ENCODE measurements at regions not wholly inside any gene's neighbourhood (a gene's known extent, or its start where the extent isn't known, plus 50 kb on each side); places are given as distances from the start of the nearest gene placed in this dataset.
"Not testable (repeated sequence)": the region's sequence is repeated elsewhere in the genome, so short reads cannot be mapped to it uniquely, and the experiment has no call there.

GRCh38 chr9:78685471-78685870, 388.5 kb downstream of the PSAT1 start:
- H3K9me3 Mint-ChIP-seq, result peaks cover 4 to 6% of the 10 kb centered on the region in 2 donors
- no peaks in the 10 kb centered on the region for H3K36me3 Mint-ChIP-seq
- no peak overlapping the region for H3K27ac Mint-ChIP-seq
- no peak for ATAC-seq
- no peak for DNase-seq (ENCODE audit: low spot score in 2 of 2)

DNA sequence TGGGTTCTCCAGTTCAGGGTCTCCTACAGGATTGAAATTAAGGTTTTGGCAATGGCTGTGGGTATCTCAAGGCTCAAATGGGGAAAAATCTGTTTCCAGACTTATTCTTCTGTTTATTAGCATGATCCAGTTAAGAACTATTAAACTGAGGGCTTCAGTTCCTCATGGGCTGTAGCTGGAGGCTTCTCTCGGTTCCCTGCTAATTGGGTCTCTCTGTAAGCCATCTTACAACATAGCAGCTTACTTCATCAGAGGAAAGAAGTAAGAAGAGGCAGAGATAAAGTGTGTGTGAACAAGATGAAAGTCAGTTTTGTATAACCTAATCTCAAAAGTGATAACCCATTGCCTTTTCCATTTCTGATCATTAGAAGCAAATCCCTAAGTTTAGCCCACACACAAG, 391.9 kb downstream of the PSAT1 start:
- ATAC-seq (no peak), DNase-seq (ENCODE audit: low spot score in 2 of 2) (no peak)
- H3K36me3 Mint-ChIP-seq, result peaks cover 0 to 7% of the 10 kb centered on the region in 2 donors
- no peak overlapping the region for H3K27ac Mint-ChIP-seq
- peaks cover 10 to 17% of the 10 kb centered on the region in 2 donors for H3K9me3 Mint-ChIP-seq

DNA sequence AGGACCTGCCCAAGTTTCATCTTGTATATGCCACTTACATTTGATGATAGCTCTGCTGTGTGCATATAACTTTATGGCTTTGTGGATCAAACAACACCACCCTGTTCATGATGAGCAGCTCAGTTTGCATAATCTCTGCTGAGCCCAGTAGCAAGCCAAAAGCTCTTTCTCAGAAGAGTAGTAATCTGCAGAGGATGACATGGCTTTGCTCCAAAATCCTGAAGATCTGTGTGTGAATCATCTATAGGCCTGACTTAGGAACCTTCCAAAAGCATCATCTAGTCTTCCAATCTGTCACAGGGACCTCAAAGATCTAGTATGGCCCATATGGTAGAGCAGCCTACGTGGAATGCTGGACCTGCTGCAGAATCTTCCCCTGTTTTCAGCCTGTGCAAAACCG, 394.6 kb downstream of the PSAT1 start:
- H3K9me3 Mint-ChIP-seq, result peaks cover 6 to 17% of the 10 kb centered on the region in 2 donors
- H3K36me3 Mint-ChIP-seq, result peaks cover 0 to 7% of the 10 kb centered on the region in 2 donors
- ATAC-seq, result no peak
- no peak for DNase-seq (ENCODE audit: low spot score in 2 of 2)
- no peak overlapping the region for H3K27ac Mint-ChIP-seq

GRCh38 chr9:78692871-78693270, 395.9 kb downstream of the PSAT1 start:
- Mint-ChIP-seq H3K36me3 (peaks cover 0 to 7% of the 10 kb centered on the region in 2 donors), H3K9me3 (peaks cover 6 to 17% of the 10 kb centered on the region in 2 donors), H3K27ac (no peak overlapping the region)
- ATAC-seq (no peak), DNase-seq (ENCODE audit: low spot score in 2 of 2) (no peak)

GRCh38 chr9:78694974-78695373, 398.0 kb downstream of the PSAT1 start:
- no peak for ATAC-seq
- Mint-ChIP-seq H3K9me3 (peaks cover 6 to 11% of the 10 kb centered on the region in 2 donors), H3K36me3 (peaks cover 0 to 7% of the 10 kb centered on the region in 2 donors), H3K27ac (no peak overlapping the region)
- no peak for DNase-seq (ENCODE audit: low spot score in 2 of 2)

- no peak for ATAC-seq
- H3K36me3 Mint-ChIP-seq, result peaks cover 0 to 7% of the 10 kb centered on the region in 2 donors
These were observed 398.6 kb downstream of the PSAT1 start for GRCh38 chr9:78695519-78695918.

DNA sequence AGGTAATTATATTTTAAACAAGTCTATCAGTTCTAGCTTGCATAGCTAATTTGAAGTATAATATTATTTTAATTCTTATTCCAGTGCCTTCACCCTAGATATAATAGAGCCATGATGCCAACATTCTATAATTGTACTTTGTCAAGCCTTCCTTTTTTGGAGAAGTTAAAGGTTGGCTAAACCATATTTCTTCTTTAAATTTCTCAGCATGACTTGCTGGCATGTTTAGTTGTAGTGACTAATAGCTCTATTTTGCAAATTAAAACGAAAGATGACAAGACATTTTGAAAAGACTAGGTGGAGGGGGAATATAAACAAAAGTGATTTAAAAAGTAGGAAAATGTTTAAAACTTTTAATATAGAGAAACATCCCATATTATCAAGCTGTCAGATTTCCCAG, 400.7 kb downstream of the PSAT1 start:
- Mint-ChIP-seq H3K36me3 (peaks cover 0 to 7% of the 10 kb centered on the region in 2 donors), H3K9me3 (peaks cover 6% of the 10 kb centered on the region in 2 donors), H3K27ac (no peak overlapping the region)
- ATAC-seq (no peak), DNase-seq (ENCODE audit: low spot score in 2 of 2) (no peak)

More at GRCh38 chr9:78695519-78695918, 398.6 kb downstream of the PSAT1 start:
- H3K27ac Mint-ChIP-seq, result no peak overlapping the region
- DNase-seq (ENCODE audit: low spot score in 2 of 2), result no peak
- H3K9me3 Mint-ChIP-seq, result peaks cover 6 to 10% of the 10 kb centered on the region in 2 donors

DNA sequence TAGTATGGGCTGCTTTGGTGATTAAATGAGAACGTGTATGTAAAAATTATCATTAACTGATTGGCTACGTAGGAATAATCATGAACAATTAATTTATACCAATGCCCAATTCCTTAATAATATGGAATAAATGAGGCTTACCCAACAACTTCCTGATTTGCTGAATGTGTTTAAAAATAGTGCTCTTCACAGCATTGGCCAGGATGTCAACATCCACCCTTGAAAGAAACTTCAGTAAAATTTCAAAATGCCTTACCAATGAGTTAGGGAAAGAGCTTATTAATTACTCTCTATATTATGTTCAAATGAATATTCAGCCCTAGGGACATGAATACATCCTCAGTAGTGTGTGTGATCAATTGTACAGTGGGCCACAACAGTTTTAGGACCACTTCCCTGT, 401.4 kb downstream of the PSAT1 start:
- H3K36me3 Mint-ChIP-seq, result no peaks in the 10 kb centered on the region
- DNase-seq (ENCODE audit: low spot score in 2 of 2) (no peak), ATAC-seq (no peak)
- H3K27ac Mint-ChIP-seq, result no peak overlapping the region
- no peaks in the 10 kb centered on the region for H3K9me3 Mint-ChIP-seq

DNA sequence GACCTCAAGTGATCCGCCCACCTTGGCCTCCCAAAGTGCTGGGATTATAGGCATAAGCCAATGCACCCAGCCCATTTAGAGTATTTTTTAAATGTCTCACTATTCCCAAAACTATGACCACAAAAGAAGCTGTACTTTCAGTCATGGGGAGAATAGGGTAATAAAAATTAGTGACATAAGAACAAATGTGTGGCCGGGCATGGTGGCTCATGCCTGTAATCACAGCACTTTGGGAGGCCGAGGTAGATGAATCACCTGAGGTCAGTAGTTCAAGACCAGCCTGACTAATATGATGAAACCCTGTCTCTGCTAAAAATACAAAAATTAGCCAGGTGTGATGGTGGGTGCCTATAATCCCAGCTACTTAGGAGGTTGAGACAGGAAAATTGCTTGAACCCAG, 402.3 kb downstream of the PSAT1 start:
- not testable (repeated sequence) for H3K36me3 Mint-ChIP-seq; DNase-seq (ENCODE audit: low spot score in 2 of 2); ATAC-seq; H3K27ac Mint-ChIP-seq; H3K9me3 Mint-ChIP-seq

GRCh38 chr9:78704153-78704552, 407.2 kb downstream of the PSAT1 start:
- H3K36me3 Mint-ChIP-seq; H3K9me3 Mint-ChIP-seq; DNase-seq (ENCODE audit: low spot score in 2 of 2); H3K27ac Mint-ChIP-seq; ATAC-seq: not testable (repeated sequence)

GRCh38 chr9:78707080-78707479, 410.2 kb downstream of the PSAT1 start:
- Mint-ChIP-seq H3K9me3 (no peaks in the 10 kb centered on the region), H3K27ac (no peak overlapping the region), H3K36me3 (no peaks in the 10 kb centered on the region)
- DNase-seq (ENCODE audit: low spot score in 2 of 2) (no peak), ATAC-seq (no peak)

DNA sequence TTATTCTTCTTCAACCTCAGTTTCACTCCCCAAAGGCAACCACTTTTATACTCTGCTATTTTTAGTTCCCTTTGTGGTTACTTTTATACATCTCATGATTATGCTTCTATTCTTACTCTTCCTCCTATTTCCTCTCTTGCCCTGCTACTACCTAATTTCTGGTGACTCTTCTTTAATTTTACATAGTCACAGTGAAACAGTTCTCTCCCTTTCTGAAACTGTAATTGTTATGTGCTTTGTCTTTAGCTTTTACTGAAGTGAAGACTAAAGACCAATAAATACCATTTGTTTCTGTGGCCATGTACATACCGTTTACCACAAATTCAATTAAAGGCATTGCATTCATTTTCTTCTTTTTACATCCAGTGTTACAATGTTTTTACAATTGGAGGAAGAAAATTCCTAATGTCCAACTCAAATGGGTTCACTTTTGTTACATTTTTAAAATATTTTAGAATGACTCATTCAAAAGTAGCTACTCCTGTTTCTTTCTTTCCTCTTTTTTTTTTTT, 410.6 kb downstream of the PSAT1 start:
- no peak for DNase-seq (ENCODE audit: low spot score in 2 of 2)
- peak in 1 of 2 donors; percentile 24 for ATAC-seq
- Mint-ChIP-seq H3K9me3 (no peaks in the 10 kb centered on the region), H3K36me3 (no peaks in the 10 kb centered on the region), H3K27ac (no peak overlapping the region)

DNA sequence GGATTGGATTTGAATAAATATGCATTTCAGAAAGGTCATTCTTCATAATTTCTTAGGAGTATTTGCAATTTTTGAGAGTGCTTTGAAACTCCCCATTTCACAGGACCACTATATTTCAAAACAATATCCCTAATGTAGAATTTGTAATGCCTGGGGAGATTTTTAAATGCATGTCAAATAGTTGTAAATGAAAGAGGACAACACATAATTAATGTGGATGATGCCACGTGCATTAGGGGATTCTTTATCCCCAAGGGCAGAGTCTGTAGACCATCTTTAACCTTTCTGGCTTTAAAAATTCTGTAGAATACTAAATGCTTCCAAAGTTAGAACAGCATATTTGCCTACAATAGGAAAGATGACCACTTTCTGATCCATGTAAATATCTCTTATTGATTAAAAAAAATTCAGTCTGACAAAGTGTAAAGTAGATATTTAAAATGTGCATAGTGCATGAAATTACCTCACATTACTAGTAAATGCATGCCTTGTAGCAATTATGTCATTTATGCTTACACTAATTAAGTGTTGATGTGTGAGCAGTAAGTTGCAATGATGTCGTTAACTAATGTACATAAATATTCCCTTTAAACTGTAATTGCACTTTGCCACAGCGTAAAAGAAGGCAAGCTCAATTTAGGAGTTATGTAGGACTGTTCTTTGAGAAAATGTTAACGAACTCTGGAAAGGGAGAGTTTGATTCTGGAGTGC, 416.1 kb downstream of the PSAT1 start:
- no peak for DNase-seq (ENCODE audit: low spot score in 2 of 2)
- Mint-ChIP-seq H3K27ac (no peak overlapping the region), H3K36me3 (no peaks in the 10 kb centered on the region), H3K9me3 (no peaks in the 10 kb centered on the region)
- no peak for ATAC-seq

- Mint-ChIP-seq H3K9me3 (peaks cover 0 to 3% of the 10 kb centered on the region in 2 donors), H3K36me3 (no peaks in the 10 kb centered on the region), H3K27ac (no peak overlapping the region)
- DNase-seq (ENCODE audit: low spot score in 2 of 2) (no peak), ATAC-seq (no peak)
These were observed 416.9 kb downstream of the PSAT1 start for GRCh38 chr9:78713614-78714405.

- no peak for ATAC-seq
- DNase-seq (ENCODE audit: low spot score in 2 of 2), result no peak
- H3K27ac Mint-ChIP-seq, result no peak overlapping the region
- H3K36me3 Mint-ChIP-seq, result no peaks in the 10 kb centered on the region
- H3K9me3 Mint-ChIP-seq, result peaks cover 0 to 3% of the 10 kb centered on the region in 2 donors
These were observed 417.7 kb downstream of the PSAT1 start for GRCh38 chr9:78714576-78714975.

- H3K9me3 Mint-ChIP-seq; H3K27ac Mint-ChIP-seq; DNase-seq (ENCODE audit: low spot score in 2 of 2); ATAC-seq; H3K36me3 Mint-ChIP-seq: not testable (repeated sequence)
These were observed 422.1 kb downstream of the PSAT1 start for GRCh38 chr9:78719029-78719428.

DNA sequence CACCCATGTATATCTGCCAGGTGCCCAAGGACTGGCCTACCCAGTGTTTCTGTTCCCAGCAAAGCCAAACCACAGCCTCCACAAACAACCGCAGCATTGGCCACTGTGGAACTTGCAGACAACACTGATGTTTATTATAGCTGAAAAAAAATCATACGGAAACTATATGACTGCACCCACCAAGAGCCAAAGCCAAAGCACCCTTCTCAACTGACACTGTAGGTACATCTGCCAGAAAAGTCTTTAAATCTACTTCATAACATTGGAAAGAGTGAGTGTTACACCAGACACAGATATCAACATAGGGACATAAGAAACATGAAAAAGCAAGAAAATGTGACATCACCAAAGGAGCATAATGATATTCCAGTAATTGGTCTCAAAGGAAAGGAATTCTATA, 428.0 kb downstream of the PSAT1 start:
- DNase-seq (ENCODE audit: low spot score in 2 of 2) (no peak), ATAC-seq (no peak)
- Mint-ChIP-seq H3K27ac (no peak overlapping the region), H3K36me3 (no peaks in the 10 kb centered on the region), H3K9me3 (peaks cover 9 to 15% of the 10 kb centered on the region in 2 donors)
